ENCODE measurements at regions not wholly inside any gene's neighbourhood (a gene's known extent, or its start where the extent isn't known, plus 50 kb on each side); places are given as distances from the start of the nearest gene placed in this dataset.

GRCh38 chr6:12602951-12603672 lies 113.5 kb upstream of the PHACTR1 start:
- no peak for TF ChIP-seq GATA1 (IDR thresholded peaks at IDR 0.05; ENCODE audit: low read depth, low read length)
- TF ChIP-seq POLR2A (IDR thresholded peaks at IDR 0.05; ENCODE audit: low read length) = no peak
- DNase-seq = no peak

DNA sequence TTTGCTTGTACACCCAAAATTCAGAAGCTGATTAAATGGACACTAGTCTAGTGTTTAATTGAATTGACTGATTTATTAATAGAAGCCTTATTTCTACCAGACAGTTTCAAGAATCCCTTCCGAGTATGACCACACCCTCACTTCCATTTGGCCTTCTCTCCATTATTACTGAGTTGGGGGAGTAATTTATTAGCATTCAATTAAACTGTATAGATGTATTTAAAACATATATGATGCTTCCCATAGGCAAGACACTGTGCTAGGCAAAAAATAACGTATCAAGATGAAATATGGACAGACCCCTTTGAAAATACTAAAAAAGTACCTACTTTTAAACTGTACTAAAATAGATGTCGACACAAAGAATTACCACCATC lies 112.9 kb upstream of the PHACTR1 start:
- TF ChIP-seq GATA1 (IDR thresholded peaks at IDR 0.05; ENCODE audit: low read depth, low read length) (no peak), POLR2A (IDR thresholded peaks at IDR 0.05; ENCODE audit: low read length) (no peak)

DNA sequence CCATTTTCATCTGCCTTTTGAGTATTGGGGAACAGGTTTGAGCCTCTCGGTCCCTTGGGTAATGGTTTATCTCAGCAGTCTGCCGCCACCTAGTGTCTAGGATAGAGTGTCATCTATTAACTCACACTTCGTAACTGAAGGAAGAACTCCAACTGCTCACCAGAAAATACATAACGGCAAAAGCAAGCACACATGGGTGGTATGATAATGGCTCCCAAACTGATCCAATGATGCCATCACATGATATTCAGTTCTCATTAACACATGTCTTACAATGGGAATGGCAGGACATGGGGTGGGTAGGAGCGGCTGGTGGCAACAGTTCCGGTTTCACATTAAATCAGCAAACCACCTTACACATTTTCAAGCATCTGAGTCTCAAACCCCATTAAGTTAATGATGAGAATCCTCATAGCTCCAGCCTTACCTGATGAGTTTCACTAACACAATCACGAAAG lies 110.7 kb upstream of the PHACTR1 start:
- TF ChIP-seq GATA1 (IDR thresholded peaks at IDR 0.05; ENCODE audit: low read depth, low read length) = no peak
- TF ChIP-seq POLR2A (IDR thresholded peaks at IDR 0.05; ENCODE audit: low read length) = no peak
- peak; percentile 38 to 60 for DNase-seq

More for the DNA sequence above, 112.9 kb upstream of the PHACTR1 start:
- no peak for DNase-seq

- DNase-seq = no peak
- TF ChIP-seq POLR2A (IDR thresholded peaks at IDR 0.05; ENCODE audit: low read length) (no peak), GATA1 (IDR thresholded peaks at IDR 0.05; ENCODE audit: low read depth, low read length) (no peak)
These were observed 110.0 kb upstream of the PHACTR1 start for GRCh38 chr6:12606616-12607015.

DNA sequence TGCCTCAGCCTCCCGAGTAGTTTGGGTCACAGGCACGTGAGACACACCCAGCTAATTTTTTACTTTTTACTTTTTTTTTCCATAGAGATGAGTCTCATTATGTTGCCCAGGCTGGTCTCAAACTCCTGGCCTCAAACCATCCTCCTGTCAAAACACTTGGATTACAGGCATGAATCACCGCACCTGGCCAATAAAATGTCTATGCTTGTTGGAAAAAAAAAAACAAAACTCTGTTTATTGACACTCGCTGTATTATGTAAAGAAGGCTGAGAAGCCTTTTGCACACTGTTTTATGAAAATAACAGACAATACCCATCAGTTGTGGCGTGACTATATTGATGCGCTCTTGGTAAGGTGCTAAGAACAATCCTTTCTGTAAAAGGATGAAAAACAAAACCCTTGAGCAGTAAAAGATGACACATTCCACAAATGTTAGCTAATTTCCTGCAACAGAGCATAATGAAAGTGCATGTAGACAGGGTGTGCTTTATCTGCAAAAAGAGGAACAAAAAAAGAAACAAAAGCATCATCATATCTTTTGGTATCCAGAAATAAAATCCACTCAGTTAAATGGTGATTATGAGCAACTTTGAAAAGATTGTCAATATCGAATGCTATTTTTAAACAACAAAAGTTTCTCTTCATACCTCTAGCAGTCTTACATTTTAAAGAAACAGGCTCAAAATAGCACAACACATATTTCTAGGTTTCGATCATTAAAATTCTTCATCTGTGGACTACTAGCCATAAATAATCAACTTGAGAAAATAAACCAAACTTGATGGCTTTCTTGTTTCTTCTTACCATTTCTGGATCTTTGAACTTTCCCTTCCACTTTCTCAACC lies 108.3 kb upstream of the PHACTR1 start:
- TF ChIP-seq POLR2A (IDR thresholded peaks at IDR 0.05; ENCODE audit: low read length) (no peak), GATA1 (IDR thresholded peaks at IDR 0.05; ENCODE audit: low read depth, low read length) (no peak)
- no peak for DNase-seq

- TF ChIP-seq GATA1 (IDR thresholded peaks at IDR 0.05; ENCODE audit: low read depth, low read length) (no peak), POLR2A (IDR thresholded peaks at IDR 0.05; ENCODE audit: low read length) (no peak)
- no peak for DNase-seq
These were observed 107.7 kb upstream of the PHACTR1 start for GRCh38 chr6:12608874-12609273.

- TF ChIP-seq GATA1 (IDR thresholded peaks at IDR 0.05; ENCODE audit: low read depth, low read length) (no peak), POLR2A (IDR thresholded peaks at IDR 0.05; ENCODE audit: low read length) (no peak)
- DNase-seq = no peak
These were observed 106.8 kb upstream of the PHACTR1 start for GRCh38 chr6:12609751-12610150.

DNA sequence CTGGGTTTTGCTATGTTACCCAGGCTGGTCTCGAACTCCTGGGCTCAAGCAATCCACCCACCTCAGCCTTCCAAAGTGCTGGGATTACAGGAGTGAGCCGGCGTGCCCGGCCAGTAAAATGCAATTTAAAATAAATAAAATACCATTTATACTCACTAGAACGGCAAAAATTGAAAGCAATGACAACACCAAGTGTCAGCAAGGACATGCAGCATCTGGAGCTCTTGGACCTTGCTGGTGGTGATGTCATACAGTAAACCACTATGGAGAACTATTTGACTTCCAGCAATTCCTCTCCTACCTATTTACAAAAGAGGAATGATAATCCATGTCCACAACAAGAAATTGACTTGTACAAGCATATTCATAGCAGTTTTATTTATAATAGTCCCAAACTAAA lies 105.7 kb upstream of the PHACTR1 start:
- DNase-seq = no peak
- TF ChIP-seq GATA1 (IDR thresholded peaks at IDR 0.05; ENCODE audit: low read depth, low read length) (no peak), POLR2A (IDR thresholded peaks at IDR 0.05; ENCODE audit: low read length) (no peak)

GRCh38 chr6:12613811-12614210 lies 102.8 kb upstream of the PHACTR1 start:
- DNase-seq = no peak
- TF ChIP-seq POLR2A (IDR thresholded peaks at IDR 0.05; ENCODE audit: low read length) (no peak), GATA1 (IDR thresholded peaks at IDR 0.05; ENCODE audit: low read depth, low read length) (no peak)

DNA sequence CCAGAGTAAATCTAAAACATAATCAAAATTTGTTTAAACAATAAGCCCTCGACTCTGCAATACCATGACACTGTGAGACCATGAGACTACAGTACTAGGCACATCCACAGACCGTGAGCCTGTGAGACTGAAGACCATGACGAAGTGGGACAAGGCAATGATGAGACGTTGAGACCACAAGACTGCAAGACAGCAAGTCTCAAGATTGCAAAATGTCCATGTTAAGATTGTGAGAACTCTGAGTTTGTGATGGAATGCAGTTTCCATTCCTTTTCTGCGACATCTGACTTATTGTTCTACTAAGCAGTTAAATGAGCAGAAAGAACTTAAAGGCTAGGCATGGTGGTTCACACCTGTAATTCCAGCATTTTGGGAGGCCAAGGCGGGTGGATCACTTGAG lies 102.1 kb upstream of the PHACTR1 start:
- no peak for DNase-seq
- no peak for TF ChIP-seq GATA1 (IDR thresholded peaks at IDR 0.05; ENCODE audit: low read depth, low read length)
- no peak for TF ChIP-seq POLR2A (IDR thresholded peaks at IDR 0.05; ENCODE audit: low read length)

DNA sequence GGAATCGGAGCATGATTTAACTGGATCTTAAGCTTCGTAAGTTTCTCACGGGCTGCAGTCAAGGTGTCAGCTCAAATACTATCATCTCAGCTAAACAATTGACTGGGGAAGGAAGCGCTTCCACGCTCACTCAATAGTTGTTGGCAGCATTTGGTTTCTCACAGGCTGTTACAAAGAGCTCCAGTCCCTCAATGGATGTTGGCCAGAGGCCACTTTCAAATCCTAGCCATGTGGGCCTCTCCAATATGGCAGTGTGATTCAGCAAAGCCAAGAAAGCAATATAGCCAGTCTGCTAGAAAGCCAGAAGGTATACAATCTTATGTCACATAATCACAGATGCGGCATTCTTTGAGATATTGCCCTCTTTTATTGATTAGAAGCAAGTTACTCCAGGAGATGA lies 98.3 kb upstream of the PHACTR1 start:
- TF ChIP-seq POLR2A (IDR thresholded peaks at IDR 0.05; ENCODE audit: low read length) (no peak), GATA1 (IDR thresholded peaks at IDR 0.05; ENCODE audit: low read depth, low read length) (no peak)
- DNase-seq = no peak

DNA sequence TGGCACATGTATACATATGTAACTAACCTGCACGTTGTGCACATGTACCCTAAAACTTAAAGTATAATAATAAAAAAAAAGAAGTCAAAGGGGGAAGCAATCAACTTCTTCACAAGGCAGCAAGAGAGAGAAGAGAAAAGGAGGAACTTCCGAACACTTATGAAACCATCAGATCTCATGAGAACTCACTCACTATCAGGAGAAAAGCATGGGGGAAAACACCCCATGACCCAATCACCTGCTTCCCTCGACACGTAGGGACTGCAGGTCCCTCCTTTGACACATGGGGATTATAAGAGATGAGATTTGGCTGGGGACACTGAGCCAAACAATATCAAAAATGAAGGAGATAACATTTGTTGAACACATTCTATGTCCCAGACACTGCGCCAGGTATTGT lies 94.8 kb upstream of the PHACTR1 start:
- DNase-seq = no peak
- TF ChIP-seq POLR2A (IDR thresholded peaks at IDR 0.05; ENCODE audit: low read length) = no peak
- TF ChIP-seq GATA1 (IDR thresholded peaks at IDR 0.05; ENCODE audit: low read depth, low read length) = no peak

DNA sequence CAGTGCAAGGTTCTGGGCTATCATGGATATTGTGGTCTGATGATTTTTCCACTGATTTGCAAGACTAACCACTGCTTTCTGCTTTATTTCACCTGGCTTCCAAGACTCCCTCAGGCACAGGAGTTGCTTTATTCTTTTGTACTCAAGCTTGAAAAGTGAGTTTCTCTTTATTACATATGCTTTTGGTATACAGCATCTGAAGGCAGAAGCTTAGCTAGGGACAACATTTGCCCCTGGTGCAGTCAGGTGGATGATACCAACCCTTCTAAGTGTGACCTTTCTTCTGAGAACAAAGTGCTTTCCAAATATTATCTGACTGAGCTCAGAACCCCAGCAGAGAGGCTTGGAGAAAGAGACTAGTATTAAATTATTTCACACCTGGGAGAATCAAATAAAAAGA lies 94.0 kb upstream of the PHACTR1 start:
- DNase-seq = no peak
- TF ChIP-seq POLR2A (IDR thresholded peaks at IDR 0.05; ENCODE audit: low read length) = no peak
- no peak for TF ChIP-seq GATA1 (IDR thresholded peaks at IDR 0.05; ENCODE audit: low read depth, low read length)

GRCh38 chr6:12624142-12624837 lies 92.3 kb upstream of the PHACTR1 start:
- DNase-seq = no peak
- TF ChIP-seq GATA1 (IDR thresholded peaks at IDR 0.05; ENCODE audit: low read depth, low read length) (no peak), POLR2A (IDR thresholded peaks at IDR 0.05; ENCODE audit: low read length) (no peak)
